Dermis blood vessel endothelial cell (primary cell): ENCODE measurements at regions not wholly inside any gene's neighbourhood (a gene's known extent, or its start where the extent isn't known, plus 50 kb on each side); places are given as distances from the start of the nearest gene placed in this dataset.

Experiments used
- DNase-seq: peaks from one replicate; pipeline ENCODE4 v3.0.0; 2010

GRCh38 chr6:167442796-167443680 lies 118.2 kb downstream of the TTLL2 start:
- DNase-seq: no peak

DNA sequence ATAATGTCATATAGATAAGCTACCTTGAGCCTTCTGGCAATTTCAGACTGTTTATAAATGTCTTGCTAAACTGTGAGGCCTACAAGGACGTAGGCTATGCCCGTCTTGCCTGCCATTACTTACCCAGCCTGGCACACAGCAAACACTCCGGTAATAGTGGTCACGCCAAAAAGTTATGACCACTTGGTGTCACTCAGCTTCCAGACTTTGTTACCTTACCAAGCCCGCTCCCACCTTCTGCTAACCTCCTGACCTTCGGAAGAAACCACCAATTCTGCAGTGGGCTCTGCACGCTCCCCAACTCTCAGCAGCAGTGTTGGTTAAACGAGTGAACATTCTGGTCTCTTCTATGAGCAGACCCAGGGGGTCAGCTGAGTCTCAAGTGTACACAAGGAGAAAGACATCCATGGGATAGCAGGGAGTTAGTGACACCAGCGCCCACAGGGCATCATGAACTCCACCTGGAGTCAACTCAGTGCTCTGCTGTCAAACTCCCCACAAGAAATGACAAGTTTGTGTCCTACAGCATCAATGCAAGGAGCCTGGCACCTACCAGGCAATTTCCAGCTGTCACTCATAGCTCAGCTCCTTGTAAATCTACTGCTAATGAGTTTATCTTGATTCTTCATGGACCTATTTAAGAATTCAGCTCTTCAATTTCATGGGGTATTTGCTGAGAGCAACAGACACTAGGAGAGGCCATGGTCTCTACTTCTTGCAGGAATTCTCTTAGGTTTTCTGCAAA lies 119.9 kb downstream of the TTLL2 start:
- DNase-seq: no peak

DNA sequence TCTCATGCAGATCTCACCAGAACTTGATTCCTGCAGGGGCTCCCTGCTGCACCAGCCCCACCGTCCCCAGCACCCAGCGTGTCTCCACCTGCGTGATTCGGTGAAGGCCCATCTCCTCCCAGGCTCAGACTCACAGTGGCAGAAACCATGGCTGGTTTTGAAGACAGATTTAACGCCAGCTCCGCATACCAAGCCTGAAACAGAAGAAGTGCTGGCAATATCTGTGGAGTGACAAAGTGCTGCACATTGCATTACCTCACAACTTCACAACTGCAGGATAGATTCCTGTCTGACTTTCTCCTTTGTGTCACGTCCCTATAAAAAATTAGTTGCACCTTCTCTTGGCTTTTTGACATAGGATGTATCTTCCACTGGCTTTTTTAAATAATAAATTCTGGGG lies 120.7 kb downstream of the TTLL2 start:
- DNase-seq: no peak

- no peak for DNase-seq
Measured at GRCh38 chr6:167446046-167446445, 121.2 kb downstream of the TTLL2 start.

GRCh38 chr6:167446971-167447370 lies 122.1 kb downstream of the TTLL2 start:
- DNase-seq: no peak

DNA sequence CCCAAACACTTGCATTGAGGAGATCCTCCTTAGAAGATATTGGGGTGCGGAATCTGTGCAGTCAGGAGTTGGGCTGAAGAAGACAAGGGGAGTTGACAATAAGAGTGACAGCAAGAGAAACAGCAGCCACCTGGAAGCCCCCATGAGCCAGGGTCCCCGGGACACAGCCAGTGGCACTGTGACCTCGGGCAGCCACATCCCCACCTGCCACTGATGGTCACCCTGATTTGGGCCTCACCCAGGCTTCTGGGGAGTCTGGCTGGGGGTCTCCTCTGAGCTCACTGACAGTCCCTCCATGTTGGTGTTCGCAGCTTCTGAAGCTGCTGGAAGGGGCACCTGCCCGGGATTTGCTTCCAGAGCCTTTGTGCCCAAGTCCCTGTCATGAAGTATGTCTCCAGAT lies 123.5 kb downstream of the TTLL2 start:
- DNase-seq: no peak

GRCh38 chr6:167449094-167449861 lies 124.4 kb downstream of the TTLL2 start:
- no peak for DNase-seq

DNA sequence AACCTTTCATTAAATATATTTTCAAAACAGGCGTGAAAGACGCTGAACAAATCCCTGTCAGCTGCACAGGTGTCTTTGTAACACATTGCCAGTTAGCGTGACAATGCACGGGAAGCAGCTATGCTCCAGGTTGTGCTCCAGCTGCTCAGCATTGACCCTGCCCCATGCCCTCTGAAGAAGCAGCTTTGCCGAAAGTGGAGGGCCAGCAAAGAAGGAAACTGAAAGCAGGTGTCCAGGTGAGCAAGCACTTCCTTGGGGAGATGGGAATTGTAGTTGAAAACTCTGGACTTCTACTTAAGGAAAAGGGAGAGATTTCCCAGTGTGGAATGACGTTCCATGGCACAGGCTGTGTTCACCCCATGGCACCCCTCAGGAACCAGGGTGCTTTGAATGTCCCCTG lies 125.7 kb downstream of the TTLL2 start:
- DNase-seq: no peak

DNA sequence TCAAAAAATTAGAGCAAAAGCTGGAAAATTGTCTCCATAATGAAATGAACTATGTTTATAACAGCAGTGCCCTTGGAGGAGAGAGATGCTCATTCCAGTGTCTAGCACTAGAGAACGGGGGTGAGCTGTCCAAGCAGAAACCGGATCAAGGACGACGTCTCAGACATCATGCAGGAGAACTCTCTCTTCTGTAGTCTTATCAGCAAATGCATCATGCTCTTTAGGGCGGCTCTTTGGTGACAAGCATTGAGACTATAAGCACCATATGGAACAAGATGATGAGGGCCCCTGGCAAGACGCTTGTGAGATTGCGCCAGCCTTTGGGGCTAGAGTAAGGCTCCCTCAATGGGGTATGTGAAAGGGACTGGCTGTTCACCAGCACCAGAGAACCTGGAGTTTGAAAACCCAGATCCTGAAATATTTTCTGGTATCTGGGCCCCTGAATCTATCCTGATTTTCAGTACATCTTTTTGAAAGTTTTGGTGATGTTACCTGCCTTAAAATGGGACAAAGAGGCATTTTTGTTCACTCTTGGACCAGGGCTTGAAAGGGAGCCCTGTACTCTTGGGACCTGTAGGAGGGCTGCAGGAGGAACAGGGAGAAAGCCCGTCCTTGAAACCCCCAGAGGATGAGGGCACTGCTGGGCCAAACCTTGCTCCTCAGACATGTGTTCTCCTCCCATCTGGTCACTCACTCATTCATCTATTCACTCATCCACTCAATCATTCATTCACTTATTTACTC lies 127.6 kb downstream of the TTLL2 start:
- no peak for DNase-seq

GRCh38 chr6:167453082-167453446 lies 128.2 kb downstream of the TTLL2 start:
- no peak for DNase-seq

DNA sequence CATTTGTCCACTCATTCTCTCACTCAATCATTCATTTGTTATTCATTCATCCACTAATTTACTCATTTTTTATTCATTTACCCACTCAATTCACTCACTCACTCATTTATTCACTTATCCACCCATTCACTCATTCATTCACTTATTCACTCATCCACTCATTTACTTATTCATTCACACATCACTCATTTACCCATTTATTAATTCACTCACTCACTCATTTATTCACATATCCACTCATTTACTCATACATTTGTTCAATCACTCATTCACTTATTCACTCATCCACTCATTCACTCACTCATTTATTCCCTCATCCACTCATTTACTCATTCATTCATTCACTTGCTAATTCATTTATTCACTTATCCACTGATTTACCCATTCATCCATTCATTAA lies 129.1 kb downstream of the TTLL2 start:
- no peak for DNase-seq

GRCh38 chr6:167455371-167455770 lies 130.5 kb downstream of the TTLL2 start:
- no peak for DNase-seq

GRCh38 chr6:167462514-167463312 lies 137.8 kb downstream of the TTLL2 start:
- DNase-seq: no peak

GRCh38 chr6:167464177-167464576 lies 139.3 kb downstream of the TTLL2 start:
- DNase-seq: no peak

- no peak for DNase-seq
Measured at GRCh38 chr6:167465482-167465881, 140.6 kb downstream of the TTLL2 start.

DNA sequence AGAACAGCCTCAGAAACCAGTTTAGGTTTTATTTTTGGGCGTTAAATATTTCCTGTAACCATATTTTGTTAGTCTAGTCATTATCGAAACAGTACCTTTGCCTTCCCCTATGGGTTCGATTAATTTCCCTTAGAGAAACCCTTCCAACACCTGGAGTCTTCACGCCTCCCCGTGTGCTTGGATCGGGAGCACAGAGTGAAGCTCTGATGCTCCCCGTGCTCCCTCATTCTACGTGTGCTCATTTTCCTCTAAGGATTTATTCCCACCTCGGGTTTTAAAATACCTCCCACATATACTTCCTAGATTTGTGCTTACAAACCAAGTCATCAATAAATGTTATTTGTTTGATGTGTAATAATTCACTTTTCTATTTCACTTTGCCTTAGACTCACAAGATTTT lies 142.4 kb downstream of the TTLL2 start:
- DNase-seq: no peak

DNA sequence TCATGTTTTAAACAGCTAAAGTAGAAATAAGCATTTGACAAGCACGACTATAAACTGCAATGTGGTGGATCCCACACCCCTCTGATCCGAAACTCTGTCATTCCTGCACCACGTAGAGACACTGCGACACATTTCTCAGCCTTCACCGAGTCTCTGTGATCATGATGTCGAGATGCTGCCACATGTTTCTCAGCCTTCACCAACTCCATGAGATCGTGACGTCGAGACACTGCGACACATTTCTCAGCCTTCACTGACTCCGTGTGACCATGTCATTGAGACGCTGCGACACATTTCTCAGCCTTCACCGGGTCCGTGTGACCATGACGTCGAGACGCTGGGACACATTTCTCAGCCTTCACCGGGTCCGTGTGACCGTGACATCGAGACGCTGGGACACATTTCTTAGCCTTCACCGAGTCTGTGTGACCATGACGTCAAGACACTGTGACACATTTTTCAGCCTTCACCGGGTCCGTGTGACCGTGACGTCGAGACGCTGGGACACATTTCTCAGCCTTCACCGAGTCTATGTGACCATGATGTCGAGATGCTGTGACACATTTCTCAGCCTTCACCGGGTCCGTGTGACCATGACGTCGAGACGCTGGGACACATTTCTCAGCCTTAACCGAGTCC lies 143.0 kb downstream of the TTLL2 start:
- no peak for DNase-seq

DNA sequence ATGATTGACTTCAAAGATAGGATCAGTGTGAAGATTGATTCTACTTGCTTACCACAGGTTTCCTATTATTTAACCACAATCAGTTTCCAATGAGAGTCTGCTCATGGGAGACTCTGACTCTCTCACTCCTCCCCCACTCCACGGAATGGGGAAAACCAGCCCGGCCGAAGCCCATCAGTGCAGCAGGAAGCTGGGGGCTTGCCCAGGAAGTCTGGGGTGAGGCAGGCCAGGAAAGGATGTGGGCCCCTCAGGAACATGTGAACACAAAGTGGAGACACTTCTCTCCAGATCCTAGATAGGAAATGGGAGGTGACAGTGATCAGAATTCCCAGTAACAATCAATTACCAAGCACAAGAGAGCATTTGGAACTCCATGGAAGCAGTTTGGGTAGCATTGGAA lies 144.2 kb downstream of the TTLL2 start:
- DNase-seq: peak; percentile 34

GRCh38 chr6:167469672-167470071 lies 144.8 kb downstream of the TTLL2 start:
- no peak for DNase-seq

DNA sequence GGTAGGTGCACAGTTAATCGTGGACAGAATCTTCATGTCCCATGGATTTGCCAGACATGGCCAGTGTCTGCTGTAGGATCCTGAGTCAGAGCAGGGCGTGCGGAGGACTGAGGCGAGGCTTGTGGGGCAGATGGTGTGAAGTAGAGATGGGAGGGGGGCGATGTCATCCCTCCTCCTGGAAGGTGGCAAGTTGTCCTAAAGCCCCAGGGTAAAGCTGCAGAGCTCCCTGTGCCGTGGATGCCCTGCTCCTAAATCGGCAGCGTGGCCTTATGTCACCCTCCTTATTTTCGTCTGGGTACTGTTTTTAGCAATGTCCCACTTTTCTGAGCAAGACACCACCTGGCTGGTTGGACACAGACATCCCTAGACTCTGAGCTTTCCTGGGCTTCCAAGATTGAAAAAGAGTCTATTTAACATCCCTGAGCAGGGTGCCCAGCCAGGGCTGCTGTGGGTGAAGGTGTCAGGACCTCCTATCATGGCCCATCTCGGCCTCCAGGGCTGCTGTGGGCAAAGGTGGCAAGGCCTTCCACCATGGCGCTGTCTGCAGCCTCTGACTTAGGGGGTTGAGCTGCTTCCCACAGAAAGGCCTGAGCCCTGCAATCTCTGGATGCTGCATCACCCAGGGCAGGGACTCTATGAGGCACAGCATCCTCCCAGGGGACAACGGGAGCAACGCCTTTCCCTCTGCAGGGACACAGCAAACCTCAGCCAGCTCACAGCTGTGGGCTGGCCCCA lies 145.4 kb downstream of the TTLL2 start:
- DNase-seq: no peak
